ENCODE measurements at regions not wholly inside any gene's neighbourhood (a gene's known extent, or its start where the extent isn't known, plus 50 kb on each side); places are given as distances from the start of the nearest gene placed in this dataset.
"Not testable (repeated sequence)": the region's sequence is repeated elsewhere in the genome, so short reads cannot be mapped to it uniquely, and the experiment has no call there.

DNA sequence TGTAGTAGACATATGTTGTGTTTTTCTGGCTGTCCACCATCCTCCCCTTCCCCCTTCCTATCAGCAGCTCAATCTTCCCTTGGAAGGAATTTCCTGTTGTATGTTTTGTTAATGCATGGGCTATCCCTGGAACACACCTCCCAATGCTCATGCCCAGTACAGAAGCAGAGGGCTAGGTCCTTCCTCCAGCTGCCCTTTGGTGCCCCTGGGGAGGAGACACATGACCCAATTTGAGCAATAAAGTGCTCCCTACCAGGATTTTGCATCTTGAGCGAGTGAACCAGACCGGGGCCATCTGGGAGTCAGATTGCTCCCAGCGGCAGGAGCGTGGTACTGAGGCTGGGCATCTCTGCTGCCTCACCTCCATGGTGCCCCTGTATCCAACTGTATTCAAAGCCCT lies 141.5 kb upstream of the MED13 start:
- TF ChIP-seq, protein P1, sequence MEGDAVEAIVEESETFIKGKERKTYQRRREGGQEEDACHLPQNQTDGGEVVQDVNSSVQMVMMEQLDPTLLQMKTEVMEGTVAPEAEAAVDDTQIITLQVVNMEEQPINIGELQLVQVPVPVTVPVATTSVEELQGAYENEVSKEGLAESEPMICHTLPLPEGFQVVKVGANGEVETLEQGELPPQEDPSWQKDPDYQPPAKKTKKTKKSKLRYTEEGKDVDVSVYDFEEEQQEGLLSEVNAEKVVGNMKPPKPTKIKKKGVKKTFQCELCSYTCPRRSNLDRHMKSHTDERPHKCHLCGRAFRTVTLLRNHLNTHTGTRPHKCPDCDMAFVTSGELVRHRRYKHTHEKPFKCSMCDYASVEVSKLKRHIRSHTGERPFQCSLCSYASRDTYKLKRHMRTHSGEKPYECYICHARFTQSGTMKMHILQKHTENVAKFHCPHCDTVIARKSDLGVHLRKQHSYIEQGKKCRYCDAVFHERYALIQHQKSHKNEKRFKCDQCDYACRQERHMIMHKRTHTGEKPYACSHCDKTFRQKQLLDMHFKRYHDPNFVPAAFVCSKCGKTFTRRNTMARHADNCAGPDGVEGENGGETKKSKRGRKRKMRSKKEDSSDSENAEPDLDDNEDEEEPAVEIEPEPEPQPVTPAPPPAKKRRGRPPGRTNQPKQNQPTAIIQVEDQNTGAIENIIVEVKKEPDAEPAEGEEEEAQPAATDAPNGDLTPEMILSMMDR (IDR thresholded peaks at IDR 0.05) = no peak
- DNase-seq (no peak), ATAC-seq (no peak)
- no peak overlapping the region for H3K27ac Mint-ChIP-seq
- no peaks in the 10 kb centered on the region for H3K27me3 Mint-ChIP-seq
- H3K36me3 Mint-ChIP-seq (ENCODE audit: low read depth) = no peaks in the 10 kb centered on the region
- intact Hi-C loops (cut with micrococcal nuclease) = no loop called here
- no peak overlapping the region for H3K4me3 Mint-ChIP-seq
- H3K9me3 Mint-ChIP-seq = no peaks in the 10 kb centered on the region
- POLR2A ChIA-PET = no interaction called here
- CTCF ChIA-PET = no interaction called here
- H3K4me1 Mint-ChIP-seq (ENCODE audit: low read depth) = no peaks in the 10 kb centered on the region

DNA sequence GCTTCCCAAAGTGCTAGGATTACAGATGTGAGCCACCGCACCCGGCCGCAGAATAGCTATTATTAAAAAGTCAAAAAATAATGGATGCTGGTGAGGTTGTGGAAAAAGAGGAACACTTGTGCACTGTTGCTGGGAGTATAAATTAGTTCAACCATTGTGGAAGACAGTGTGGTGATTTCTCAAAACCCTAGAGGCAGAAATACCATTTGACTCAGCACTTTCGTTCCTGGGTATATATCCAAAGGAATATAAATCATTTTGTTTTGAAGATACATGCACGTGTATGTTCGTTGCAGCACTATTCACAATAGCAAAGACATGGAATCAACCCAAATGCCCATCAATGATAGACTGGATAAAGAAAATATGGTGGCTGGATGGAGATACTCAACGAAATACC lies 132.1 kb upstream of the MED13 start:
- H3K27ac Mint-ChIP-seq; H3K36me3 Mint-ChIP-seq (ENCODE audit: low read depth); H3K4me3 Mint-ChIP-seq; H3K4me1 Mint-ChIP-seq (ENCODE audit: low read depth); intact Hi-C loops (cut with micrococcal nuclease); CTCF ChIA-PET; ATAC-seq; DNase-seq; H3K27me3 Mint-ChIP-seq; H3K9me3 Mint-ChIP-seq; POLR2A ChIA-PET: not testable (repeated sequence)

DNA sequence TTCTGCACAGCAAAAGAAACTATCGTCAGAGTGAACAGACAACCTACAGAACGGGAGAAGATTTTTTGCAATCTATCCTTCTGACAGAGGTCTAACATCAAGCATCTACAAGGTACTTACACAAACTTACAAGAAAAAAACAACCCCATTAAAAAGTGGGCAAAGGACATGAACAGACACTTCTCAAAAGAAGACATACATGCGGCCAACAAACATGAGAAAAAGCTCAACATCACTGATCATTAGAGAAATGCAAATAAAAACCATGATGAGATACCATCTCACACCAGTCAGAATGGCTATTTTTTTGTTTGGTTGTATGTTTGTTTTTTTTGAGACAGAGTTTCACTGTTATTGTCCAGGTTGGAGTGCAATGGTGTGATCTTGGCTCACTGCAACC lies 131.5 kb upstream of the MED13 start:
- POLR2A ChIA-PET; H3K27ac Mint-ChIP-seq; intact Hi-C loops (cut with micrococcal nuclease); H3K9me3 Mint-ChIP-seq; H3K4me3 Mint-ChIP-seq; H3K36me3 Mint-ChIP-seq (ENCODE audit: low read depth); ATAC-seq; DNase-seq; H3K4me1 Mint-ChIP-seq (ENCODE audit: low read depth); H3K27me3 Mint-ChIP-seq; CTCF ChIA-PET: not testable (repeated sequence)

DNA sequence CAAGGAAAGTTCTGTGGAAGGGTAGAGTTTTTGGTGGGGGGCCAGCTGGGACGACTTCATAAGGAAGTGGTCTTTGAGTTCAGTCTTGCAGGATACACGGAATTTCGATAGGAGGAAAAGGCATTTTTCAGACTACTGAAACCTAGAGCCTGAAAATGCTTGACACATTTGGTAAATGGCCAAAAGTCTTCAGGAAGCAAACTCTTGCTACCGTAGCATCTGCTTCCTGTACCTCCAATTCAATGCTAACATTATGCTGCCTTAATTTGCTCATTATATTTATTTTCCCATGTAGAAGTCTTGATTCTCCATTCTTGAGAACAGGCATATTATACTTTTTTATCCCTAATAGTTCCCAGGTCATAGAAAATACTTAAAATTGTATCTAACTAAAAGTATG lies 129.3 kb upstream of the MED13 start:
- intact Hi-C loops (cut with micrococcal nuclease) = no loop called here
- no peaks in the 10 kb centered on the region for H3K9me3 Mint-ChIP-seq
- H3K27ac Mint-ChIP-seq = no peak overlapping the region
- H3K27me3 Mint-ChIP-seq = peaks cover 8% of the 10 kb centered on the region
- ATAC-seq = no peak
- no peaks in the 10 kb centered on the region for H3K4me1 Mint-ChIP-seq (ENCODE audit: low read depth)
- no peak for DNase-seq
- H3K4me3 Mint-ChIP-seq = no peak overlapping the region
- ChIA-PET CTCF (no interaction called here), POLR2A (no interaction called here)
- no peaks in the 10 kb centered on the region for H3K36me3 Mint-ChIP-seq (ENCODE audit: low read depth)
- TF ChIP-seq, protein P1 (IDR thresholded peaks at IDR 0.05) = no peak

DNA sequence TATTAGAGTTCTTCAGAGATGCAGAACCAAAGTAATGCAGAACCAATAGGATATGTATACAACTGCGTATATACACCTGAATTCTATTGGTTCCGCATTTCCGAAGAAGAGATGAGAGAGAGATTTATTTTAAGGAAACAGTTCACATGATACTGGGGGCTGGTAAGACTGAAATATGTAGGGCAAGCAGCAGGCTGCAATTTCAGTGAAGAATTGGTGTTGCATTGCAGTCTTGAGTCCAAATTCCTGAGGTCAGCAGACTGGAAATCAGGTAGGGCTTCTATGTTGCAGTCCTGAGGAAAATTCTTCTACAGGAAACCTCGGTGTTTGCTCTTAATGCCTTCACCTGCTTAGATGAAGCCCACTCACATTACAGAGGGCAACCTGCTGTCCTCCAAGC lies 128.2 kb upstream of the MED13 start:
- TF ChIP-seq, protein P1 (IDR thresholded peaks at IDR 0.05) = no peak
- ATAC-seq (no peak), DNase-seq (no peak)
- Mint-ChIP-seq H3K27ac (no peak overlapping the region), H3K4me3 (no peak overlapping the region), H3K9me3 (no peaks in the 10 kb centered on the region), H3K27me3 (peaks cover 8% of the 10 kb centered on the region), H3K4me1 (ENCODE audit: low read depth) (no peaks in the 10 kb centered on the region), H3K36me3 (ENCODE audit: low read depth) (no peaks in the 10 kb centered on the region)
- CTCF ChIA-PET = no interaction called here
- POLR2A ChIA-PET = no interaction called here
- intact Hi-C loops (cut with micrococcal nuclease) = no loop called here

DNA sequence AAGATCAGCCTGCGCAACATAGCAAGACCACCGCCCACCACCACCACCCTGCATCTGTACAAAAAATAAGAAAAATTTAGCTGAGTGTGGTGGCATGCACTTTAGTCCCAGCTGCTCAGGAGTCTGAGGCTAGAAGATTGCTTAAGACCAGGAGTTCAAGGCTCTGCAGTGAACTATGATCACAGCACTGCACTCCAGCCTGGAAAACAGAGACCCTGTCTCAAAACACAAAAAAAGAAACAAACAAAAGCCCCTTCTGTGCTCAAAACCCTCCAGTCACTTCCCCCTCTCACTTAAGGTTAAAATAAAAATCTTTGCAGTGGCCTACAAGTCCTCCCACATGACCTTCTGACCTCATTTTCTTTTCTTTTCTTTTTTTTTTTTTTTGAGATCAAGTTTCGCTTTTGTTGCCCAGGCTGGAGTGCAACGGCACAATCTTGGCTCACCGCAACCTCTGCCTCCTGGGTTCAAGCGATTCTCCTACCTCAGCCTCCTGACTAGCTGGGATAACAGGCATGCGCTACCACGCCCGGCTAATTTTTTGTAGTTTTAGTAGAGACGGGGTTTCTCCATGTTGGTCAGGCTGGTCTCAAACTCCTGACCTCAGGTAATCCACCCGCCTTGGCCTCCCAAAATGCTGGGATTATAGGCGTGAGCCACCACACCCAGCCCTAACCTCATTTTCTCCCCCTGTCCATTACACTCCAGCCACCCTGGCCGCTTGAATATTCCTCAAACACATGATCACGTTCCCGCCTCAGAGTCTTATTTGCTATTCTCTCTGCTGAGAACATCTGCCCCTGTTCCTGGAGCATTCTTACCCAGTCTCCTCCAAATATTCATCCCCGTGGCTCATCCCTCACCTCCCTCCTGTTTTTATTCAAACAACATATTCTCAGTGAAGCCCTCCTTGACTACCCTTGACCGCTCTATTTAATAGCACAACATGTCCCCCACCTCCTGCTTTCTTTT lies 126.6 kb upstream of the MED13 start:
- ATAC-seq (no peak), DNase-seq (no peak)
- CTCF ChIA-PET = no interaction called here
- TF ChIP-seq, protein P1 (IDR thresholded peaks at IDR 0.05) = no peak
- H3K27ac Mint-ChIP-seq = no peak overlapping the region
- H3K4me1 Mint-ChIP-seq (ENCODE audit: low read depth) = no peaks in the 10 kb centered on the region
- no peak overlapping the region for H3K4me3 Mint-ChIP-seq
- POLR2A ChIA-PET = no interaction called here
- intact Hi-C loops (cut with micrococcal nuclease) = no loop called here
- H3K36me3 Mint-ChIP-seq (ENCODE audit: low read depth) = no peaks in the 10 kb centered on the region
- H3K9me3 Mint-ChIP-seq = no peaks in the 10 kb centered on the region
- H3K27me3 Mint-ChIP-seq = peaks cover 8% of the 10 kb centered on the region

Data from activated CD8-positive, alpha-beta T cell treated with anti-CD3 and anti-CD28 coated beads for 36 hours (primary cell).